ENCODE measurements at regions not wholly inside any gene's neighbourhood (a gene's known extent, or its start where the extent isn't known, plus 50 kb on each side); places are given as distances from the start of the nearest gene placed in this dataset.
A peak's percentile ranks its signal among the peaks of the same experiment; 100 is the strongest.

- Histone ChIP-seq H3K27ac (no peak overlapping the region), H3K9me3 (no peaks in the 10 kb centered on the region), H3K4me3 (no peak overlapping the region), H3K4me1 (ENCODE audit: control insufficient read depth in 1 of 2, low read depth in 2 of 2) (no peaks in the 10 kb centered on the region), H3K27me3 (replicated peaks; ENCODE audit: insufficient read depth) (no peaks in the 10 kb centered on the region), H3K36me3 (no peaks in the 10 kb centered on the region)
- no peak for TF ChIP-seq CTCF (IDR thresholded peaks at IDR 0.05)
- DNase-seq (ENCODE audit: low spot score): no peak
- no peak for ATAC-seq (ENCODE audit: insufficient number of reproducible peaks, low FRiP score, low read depth)
Observed at GRCh38 chr2:39534095-39534711, 97.1 kb upstream of the MAP4K3 start.

DNA sequence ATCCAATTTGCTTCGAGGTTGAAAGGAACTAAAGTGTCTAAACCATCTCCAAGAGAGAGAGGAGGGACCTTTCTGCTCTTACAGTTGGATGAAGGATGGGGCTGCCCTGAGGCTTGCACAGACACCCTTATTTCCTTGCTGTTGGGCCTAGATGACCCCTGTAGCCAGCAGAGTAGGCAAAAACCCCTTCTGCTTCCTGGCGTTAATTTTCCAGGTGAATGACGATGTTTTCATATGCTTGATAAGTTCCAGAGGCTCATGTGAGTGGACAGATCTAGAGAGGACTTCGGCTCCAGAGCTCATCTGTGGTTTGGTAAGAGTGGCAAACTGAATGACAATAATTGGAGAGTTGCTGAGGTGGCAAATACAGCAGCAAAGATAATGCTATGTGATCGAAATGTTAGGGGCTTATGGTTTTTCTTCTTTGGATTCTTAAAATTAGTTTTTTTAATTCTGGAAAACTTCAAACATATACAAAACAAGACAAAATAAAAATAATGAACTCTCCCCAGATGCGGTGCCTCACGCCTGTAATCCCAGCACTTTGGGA, 98.6 kb upstream of the MAP4K3 start:
- H3K4me1 ChIP-seq (ENCODE audit: control insufficient read depth in 1 of 2, low read depth in 2 of 2): peaks cover 5 to 6% of the 10 kb centered on the region in 2 donors
- TF ChIP-seq CTCF (IDR thresholded peaks at IDR 0.05): no peak
- H3K27me3 ChIP-seq (replicated peaks; ENCODE audit: insufficient read depth): no peaks in the 10 kb centered on the region
- H3K27ac ChIP-seq: no peak overlapping the region
- H3K9me3 ChIP-seq: no peaks in the 10 kb centered on the region
- DNase-seq (ENCODE audit: low spot score): no peak
- no peaks in the 10 kb centered on the region for H3K36me3 ChIP-seq
- no peak overlapping the region for H3K4me3 ChIP-seq
- ATAC-seq (ENCODE audit: insufficient number of reproducible peaks, low FRiP score, low read depth): no peak

- peaks cover 5 to 18% of the 10 kb centered on the region in 2 donors for H3K4me1 ChIP-seq (ENCODE audit: control insufficient read depth in 1 of 2, low read depth in 2 of 2)
- H3K4me3 ChIP-seq: no peak overlapping the region
- no peaks in the 10 kb centered on the region for H3K9me3 ChIP-seq
- no peaks in the 10 kb centered on the region for H3K36me3 ChIP-seq
- no peak for TF ChIP-seq CTCF (IDR thresholded peaks at IDR 0.05)
- no peak overlapping the region for H3K27ac ChIP-seq
- H3K27me3 ChIP-seq (replicated peaks; ENCODE audit: insufficient read depth): no peaks in the 10 kb centered on the region
- DNase-seq (ENCODE audit: low spot score): no peak
- no peak for ATAC-seq (ENCODE audit: insufficient number of reproducible peaks, low FRiP score, low read depth)
Observed at GRCh38 chr2:39537150-39537549, 100.1 kb upstream of the MAP4K3 start.

DNA sequence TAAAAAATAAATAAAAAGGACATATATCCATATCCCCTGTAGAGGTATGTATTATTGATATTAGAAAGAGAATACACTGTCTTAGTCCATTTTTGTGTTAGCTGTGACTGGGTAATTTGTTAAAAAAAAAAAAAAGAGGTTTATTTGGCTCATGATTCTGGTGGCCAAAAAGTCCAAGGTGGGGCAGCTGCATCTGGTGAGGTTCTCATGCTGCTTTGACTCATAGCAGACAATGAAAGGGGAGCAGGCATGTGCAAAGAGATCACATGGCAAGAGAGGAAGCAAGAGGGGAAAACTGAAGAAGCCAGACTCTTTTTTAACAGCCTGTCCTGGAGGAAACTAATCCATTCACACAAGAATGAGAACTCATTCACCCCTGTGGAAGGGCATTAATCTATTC, 101.6 kb upstream of the MAP4K3 start:
- Histone ChIP-seq H3K4me1 (ENCODE audit: control insufficient read depth in 1 of 2, low read depth in 2 of 2) (peaks cover 5 to 18% of the 10 kb centered on the region in 2 donors), H3K27ac (no peak overlapping the region), H3K36me3 (no peaks in the 10 kb centered on the region), H3K9me3 (no peaks in the 10 kb centered on the region), H3K27me3 (replicated peaks; ENCODE audit: insufficient read depth) (no peaks in the 10 kb centered on the region), H3K4me3 (no peak overlapping the region)
- DNase-seq (ENCODE audit: low spot score): no peak
- no peak for ATAC-seq (ENCODE audit: insufficient number of reproducible peaks, low FRiP score, low read depth)
- no peak for TF ChIP-seq CTCF (IDR thresholded peaks at IDR 0.05)

DNA sequence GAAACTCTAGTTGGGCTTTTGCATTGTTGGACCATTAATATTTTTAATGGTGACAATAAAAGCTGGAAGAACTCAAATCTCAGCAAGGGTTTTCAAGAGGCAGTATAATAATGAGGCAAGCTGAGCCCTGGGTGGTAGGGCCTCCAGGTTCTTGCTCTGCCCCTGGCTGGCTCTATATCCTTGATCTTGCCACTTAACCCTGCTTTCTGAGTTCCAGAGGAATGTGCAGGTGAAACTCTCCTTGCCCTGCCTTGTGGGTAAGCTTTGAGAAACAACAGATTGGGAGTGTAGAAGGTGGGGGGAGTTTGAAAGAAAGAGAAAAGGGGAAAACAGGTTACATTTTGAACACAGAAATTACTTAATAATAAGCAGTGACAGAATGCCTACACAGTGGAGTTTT, 103.3 kb upstream of the MAP4K3 start:
- Histone ChIP-seq H3K27ac (peak overlapping the region; percentile 57 to 64), H3K4me1 (ENCODE audit: control insufficient read depth in 1 of 2, low read depth in 2 of 2) (peaks cover 5 to 18% of the 10 kb centered on the region in 2 donors), H3K4me3 (no peak overlapping the region), H3K27me3 (replicated peaks; ENCODE audit: insufficient read depth) (no peaks in the 10 kb centered on the region), H3K36me3 (no peaks in the 10 kb centered on the region), H3K9me3 (no peaks in the 10 kb centered on the region)
- DNase-seq (ENCODE audit: low spot score): no peak
- TF ChIP-seq CTCF (IDR thresholded peaks at IDR 0.05): no peak
- no peak for ATAC-seq (ENCODE audit: insufficient number of reproducible peaks, low FRiP score, low read depth)

Data from thoracic aorta (tissue), 2 donors.